ENCODE measurements at regions not wholly inside any gene's neighbourhood (a gene's known extent, or its start where the extent isn't known, plus 50 kb on each side); places are given as distances from the start of the nearest gene placed in this dataset.
A peak's percentile ranks its signal among the peaks of the same experiment; 100 is the strongest.

DNA sequence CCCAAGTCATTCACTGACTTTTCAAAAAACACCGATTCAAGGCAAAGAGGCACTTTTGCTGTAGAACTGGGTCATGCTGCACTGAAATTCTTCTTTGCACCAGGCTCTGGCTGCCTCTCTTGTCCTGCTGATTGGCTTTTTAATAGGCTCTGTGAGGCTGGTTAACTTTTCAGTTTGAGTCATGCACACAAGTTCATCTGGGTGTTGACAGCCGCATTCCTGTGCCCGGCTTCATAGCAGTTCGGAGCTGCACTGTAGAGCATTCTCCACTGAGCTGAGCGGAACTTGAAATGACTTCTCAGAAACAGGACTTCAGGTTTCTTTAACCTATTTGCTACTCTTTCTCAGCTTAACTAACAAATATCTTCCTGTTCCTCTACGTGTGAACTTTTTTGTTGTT is 978.3 kb downstream of the UQCRFS1 start:
- TF ChIP-seq, protein P1, sequence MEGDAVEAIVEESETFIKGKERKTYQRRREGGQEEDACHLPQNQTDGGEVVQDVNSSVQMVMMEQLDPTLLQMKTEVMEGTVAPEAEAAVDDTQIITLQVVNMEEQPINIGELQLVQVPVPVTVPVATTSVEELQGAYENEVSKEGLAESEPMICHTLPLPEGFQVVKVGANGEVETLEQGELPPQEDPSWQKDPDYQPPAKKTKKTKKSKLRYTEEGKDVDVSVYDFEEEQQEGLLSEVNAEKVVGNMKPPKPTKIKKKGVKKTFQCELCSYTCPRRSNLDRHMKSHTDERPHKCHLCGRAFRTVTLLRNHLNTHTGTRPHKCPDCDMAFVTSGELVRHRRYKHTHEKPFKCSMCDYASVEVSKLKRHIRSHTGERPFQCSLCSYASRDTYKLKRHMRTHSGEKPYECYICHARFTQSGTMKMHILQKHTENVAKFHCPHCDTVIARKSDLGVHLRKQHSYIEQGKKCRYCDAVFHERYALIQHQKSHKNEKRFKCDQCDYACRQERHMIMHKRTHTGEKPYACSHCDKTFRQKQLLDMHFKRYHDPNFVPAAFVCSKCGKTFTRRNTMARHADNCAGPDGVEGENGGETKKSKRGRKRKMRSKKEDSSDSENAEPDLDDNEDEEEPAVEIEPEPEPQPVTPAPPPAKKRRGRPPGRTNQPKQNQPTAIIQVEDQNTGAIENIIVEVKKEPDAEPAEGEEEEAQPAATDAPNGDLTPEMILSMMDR (IDR thresholded peaks at IDR 0.05; ENCODE audit: control insufficient read depth, insufficient read depth, low read depth, low read length, missing control alignments), result no peak
- H3K4me3 ChIP-seq (ENCODE audit: control insufficient read depth, low read depth, low read length), result no peak overlapping the region
- peak; percentile 10 for DNase-seq (ENCODE audit: low read depth)

DNA sequence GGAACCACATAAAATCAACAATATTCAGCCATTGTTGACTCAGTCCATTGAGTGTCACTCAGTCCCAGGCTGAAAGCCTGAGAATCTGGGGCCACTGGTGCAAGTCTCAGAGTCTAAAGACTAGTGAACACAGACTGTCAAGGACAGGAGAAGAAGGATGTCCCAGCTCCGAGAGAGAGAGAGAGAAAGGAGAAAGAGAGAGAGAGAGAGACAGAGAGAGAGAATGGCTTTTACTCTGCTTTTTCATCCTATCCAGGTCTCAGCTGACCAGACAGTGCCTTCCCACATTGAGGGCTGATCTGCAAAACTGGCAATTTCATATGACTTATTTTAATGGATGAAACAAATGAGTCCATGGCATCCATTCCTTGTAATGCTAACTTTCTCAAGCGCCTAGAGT is 984.1 kb downstream of the UQCRFS1 start:
- TF ChIP-seq, protein P1 (IDR thresholded peaks at IDR 0.05; ENCODE audit: control insufficient read depth, insufficient read depth, low read depth, low read length, missing control alignments), result no peak
- H3K4me3 ChIP-seq (ENCODE audit: control insufficient read depth, low read depth, low read length), result no peak overlapping the region
- no peak for DNase-seq (ENCODE audit: low read depth)

DNA sequence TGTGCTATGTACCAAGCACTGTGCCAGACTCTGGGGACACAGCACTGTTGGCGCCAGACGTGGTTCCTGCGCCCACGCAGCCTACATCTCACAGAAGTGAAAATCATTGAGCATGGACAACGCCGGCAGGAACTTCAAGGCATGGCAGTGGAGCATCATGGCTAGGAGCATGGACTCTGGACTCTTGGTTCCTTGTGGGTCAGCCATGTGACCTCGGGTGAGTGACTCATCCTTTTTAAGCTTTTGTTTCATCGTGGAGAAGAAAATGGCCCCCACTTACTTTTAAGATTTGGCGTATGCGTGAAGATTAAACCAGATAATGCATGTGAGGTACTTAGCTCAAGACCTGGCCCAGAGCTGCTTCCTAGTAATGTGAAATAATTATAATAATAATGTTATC is 988.5 kb downstream of the UQCRFS1 start:
- DNase-seq (ENCODE audit: low read depth), result no peak
- H3K4me3 ChIP-seq (ENCODE audit: control insufficient read depth, low read depth, low read length), result no peak overlapping the region
- TF ChIP-seq, protein P1 (IDR thresholded peaks at IDR 0.05; ENCODE audit: control insufficient read depth, insufficient read depth, low read depth, low read length, missing control alignments), result no peak

DNA sequence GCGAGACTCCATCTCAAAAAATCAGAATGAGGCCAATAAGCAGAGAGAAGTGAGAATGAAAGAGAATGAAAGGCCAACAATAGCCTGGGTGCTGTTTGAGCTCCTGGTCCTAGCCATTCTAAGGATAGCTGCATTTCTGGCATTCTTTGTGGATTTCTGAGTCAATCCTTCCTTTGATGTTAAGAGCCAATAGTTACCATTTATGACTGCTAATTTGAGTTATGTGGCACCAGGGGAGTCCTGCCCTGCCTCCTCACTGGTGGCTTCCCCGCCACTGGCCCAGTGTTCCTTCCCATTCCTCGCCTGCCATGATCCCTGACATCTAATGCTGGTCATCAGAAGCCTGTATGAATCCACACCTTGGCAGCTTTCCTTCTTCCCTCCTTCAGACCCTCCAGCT is 991.2 kb downstream of the UQCRFS1 start:
- no peak for DNase-seq (ENCODE audit: low read depth)
- H3K4me3 ChIP-seq (ENCODE audit: control insufficient read depth, low read depth, low read length), result no peak overlapping the region
- TF ChIP-seq, protein P1 (IDR thresholded peaks at IDR 0.05; ENCODE audit: control insufficient read depth, insufficient read depth, low read depth, low read length, missing control alignments), result no peak

DNA sequence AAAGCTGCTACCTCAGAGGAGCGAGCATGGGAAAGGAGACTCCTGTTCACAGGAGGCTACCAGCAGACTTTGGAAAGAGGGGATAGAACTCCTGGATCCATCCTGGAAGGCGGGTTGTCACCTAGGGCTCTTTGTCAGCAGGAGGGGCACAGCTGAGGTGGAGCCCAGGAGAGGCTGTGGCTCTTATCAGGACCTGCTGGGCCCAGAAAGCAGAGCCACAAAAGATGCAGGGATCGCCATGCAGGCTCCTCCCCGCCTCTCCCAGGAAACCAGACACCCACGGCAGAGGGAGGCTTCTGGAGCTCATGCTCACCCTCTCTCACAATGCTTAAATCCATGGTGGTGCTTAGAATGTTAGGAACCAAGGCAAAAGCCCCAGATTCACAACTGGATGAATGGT is 994.2 kb downstream of the UQCRFS1 start:
- no peak for DNase-seq (ENCODE audit: low read depth)
- no peak overlapping the region for H3K4me3 ChIP-seq (ENCODE audit: control insufficient read depth, low read depth, low read length)
- TF ChIP-seq, protein P1 (IDR thresholded peaks at IDR 0.05; ENCODE audit: control insufficient read depth, insufficient read depth, low read depth, low read length, missing control alignments), result no peak

DNA sequence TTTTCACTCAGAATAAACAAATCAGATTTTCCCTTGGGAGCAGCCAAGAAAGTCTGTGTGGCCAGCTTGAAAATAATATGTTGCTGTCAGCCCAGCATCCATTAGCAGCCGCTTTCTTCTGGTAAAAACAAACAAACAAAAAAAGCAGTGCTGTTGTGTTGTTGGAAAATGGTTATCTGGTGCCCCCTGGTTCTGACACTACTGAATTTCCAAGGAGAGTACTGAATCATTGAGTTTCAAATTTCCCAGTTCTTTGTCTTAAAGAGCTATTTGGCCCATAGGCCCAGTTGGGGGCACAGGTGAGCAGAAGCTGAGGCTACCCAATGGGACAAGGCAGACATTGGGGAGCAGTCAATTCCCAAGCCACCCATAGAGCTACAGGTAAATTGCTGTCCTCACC is 995.9 kb downstream of the UQCRFS1 start:
- H3K4me3 ChIP-seq (ENCODE audit: control insufficient read depth, low read depth, low read length), result no peak overlapping the region
- TF ChIP-seq, protein P1 (IDR thresholded peaks at IDR 0.05; ENCODE audit: control insufficient read depth, insufficient read depth, low read depth, low read length, missing control alignments), result no peak
- no peak for DNase-seq (ENCODE audit: low read depth)

DNA sequence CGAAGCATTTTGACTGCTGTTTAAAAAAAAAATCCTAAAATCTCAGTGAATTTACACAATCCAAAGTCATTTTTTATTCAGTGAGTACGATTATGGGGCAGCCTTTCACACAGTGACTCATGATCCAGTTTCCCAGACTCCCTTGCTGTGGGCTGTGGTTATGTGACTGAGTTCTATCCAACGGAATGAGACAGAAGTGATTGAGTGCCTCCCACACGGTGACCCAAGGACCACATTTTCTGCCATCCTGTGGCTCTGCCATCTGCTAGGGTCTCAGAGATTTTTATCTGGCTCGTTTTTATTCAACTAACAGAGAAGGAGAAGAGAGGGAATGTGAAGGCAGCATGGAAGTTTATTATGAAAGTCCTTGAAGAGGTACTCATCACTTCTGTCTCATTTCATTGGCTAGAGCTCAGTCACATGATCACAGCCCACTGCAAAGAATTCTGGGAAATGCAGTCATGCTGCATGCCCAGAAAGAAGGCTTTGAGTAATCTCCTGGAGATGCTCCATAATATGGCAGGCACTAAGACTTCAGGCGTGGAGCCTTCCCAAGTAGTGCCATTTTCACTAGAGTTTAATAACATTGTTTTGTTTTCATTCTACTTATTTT is 999.4 kb downstream of the UQCRFS1 start:
- TF ChIP-seq, protein P1 (IDR thresholded peaks at IDR 0.05; ENCODE audit: control insufficient read depth, insufficient read depth, low read depth, low read length, missing control alignments), result no peak
- no peak overlapping the region for H3K4me3 ChIP-seq (ENCODE audit: control insufficient read depth, low read depth, low read length)
- no peak for DNase-seq (ENCODE audit: low read depth)
